Stimulated activated CD4-positive, alpha-beta T cell treated with anti-CD3 and anti-CD28 coated beads, Interleukin-1b, Interleukin-23, amount 100 ng/mL, for 4 hours (primary cell): ENCODE measurements at regions not wholly inside any gene's neighbourhood (a gene's known extent, or its start where the extent isn't known, plus 50 kb on each side); places are given as distances from the start of the nearest gene placed in this dataset.

Source experiments
- DNase-seq, 2 donors: peaks; one replicate each; pipeline ENCODE4 v3.0.0-alpha.2; 2020; ENCODE audit warnings: low read depth in 2 of 2

DNA sequence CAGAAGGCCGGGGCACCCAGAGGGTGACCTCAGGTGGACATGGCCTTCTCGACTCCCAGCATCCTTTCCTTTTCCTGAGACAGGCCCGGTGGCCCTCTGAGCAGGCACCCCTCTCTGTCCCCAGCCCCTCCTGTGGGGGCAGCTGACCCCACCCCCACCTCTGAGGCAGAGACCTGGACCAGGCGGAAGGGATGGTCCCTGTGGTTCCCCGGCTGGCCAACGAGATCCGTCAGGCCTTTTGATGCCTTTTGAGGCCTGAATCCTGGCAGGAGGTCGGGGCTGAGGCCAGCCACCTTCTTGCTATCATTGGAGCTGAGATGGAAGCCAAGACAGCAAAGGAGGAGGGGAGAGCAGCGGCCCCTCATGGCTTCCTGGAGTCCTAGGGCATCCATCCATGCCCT, 50.2 kb upstream of the ACTRT2 start:
- no peak for DNase-seq
